Suprapubic skin (tissue), 3 donors: ENCODE measurements at regions not wholly inside any gene's neighbourhood (a gene's known extent, or its start where the extent isn't known, plus 50 kb on each side); places are given as distances from the start of the nearest gene placed in this dataset.

ENCODE experiments used
- POLR2A ChIP-seq, 2 donors: fragments of 450-650 bp; IDR thresholded peaks; one replicate each; pipeline ENCODE4 v1.6.1; 2017; ENCODE audit warnings: antibody characterized with exemption in 2 of 2, mild to moderate bottlenecking in 2 of 2, moderate library complexity in 2 of 2
- TF ChIP-seq, protein P1 (sequence below), 2 donors: fragments of 200-600 bp in 1 of 2; fragments of 450-650 bp in 1 of 2; sonication (generic) in 1 of 2; IDR thresholded peaks; one replicate each; pipeline ENCODE4 v1.5.1; 2016 to 2019; ENCODE audit warnings: antibody characterized with exemption in 2 of 2, mild to moderate bottlenecking in 1 of 2, moderate library complexity in 1 of 2

DNA sequence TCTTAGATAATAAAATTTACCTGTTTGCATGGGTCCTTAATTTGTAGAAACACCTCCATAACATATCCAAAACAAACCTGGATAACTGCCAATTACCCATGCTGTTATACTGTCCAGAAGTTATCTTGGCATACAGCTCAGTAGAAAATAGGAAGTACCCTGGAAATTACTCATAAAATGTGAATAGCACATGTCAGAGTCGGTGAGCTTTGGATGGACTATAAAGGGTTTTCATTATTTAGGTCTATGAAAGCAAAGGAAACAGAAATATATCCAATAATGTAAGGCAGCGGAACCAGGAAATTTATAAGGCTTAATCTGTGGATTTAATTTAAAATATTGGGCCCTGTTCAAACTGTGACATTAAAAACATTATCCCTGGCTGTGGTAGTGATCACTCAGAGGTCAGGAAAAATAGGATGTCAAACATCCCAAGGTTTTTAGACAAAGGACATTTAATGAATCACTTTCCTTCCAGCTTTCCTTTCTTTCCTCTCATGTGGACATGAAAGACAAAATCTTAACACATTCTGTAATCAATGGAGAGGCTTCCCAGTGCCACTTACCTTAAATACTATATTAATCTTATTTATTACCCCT, 459.0 kb upstream of the DPH6 start:
- no peak for TF ChIP-seq POLR2A (IDR thresholded peaks at IDR 0.05)
- TF ChIP-seq, protein P1, sequence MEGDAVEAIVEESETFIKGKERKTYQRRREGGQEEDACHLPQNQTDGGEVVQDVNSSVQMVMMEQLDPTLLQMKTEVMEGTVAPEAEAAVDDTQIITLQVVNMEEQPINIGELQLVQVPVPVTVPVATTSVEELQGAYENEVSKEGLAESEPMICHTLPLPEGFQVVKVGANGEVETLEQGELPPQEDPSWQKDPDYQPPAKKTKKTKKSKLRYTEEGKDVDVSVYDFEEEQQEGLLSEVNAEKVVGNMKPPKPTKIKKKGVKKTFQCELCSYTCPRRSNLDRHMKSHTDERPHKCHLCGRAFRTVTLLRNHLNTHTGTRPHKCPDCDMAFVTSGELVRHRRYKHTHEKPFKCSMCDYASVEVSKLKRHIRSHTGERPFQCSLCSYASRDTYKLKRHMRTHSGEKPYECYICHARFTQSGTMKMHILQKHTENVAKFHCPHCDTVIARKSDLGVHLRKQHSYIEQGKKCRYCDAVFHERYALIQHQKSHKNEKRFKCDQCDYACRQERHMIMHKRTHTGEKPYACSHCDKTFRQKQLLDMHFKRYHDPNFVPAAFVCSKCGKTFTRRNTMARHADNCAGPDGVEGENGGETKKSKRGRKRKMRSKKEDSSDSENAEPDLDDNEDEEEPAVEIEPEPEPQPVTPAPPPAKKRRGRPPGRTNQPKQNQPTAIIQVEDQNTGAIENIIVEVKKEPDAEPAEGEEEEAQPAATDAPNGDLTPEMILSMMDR (IDR thresholded peaks at IDR 0.05), result no peak
